ENCODE measurements at regions not wholly inside any gene's neighbourhood (a gene's known extent, or its start where the extent isn't known, plus 50 kb on each side); places are given as distances from the start of the nearest gene placed in this dataset.

DNA sequence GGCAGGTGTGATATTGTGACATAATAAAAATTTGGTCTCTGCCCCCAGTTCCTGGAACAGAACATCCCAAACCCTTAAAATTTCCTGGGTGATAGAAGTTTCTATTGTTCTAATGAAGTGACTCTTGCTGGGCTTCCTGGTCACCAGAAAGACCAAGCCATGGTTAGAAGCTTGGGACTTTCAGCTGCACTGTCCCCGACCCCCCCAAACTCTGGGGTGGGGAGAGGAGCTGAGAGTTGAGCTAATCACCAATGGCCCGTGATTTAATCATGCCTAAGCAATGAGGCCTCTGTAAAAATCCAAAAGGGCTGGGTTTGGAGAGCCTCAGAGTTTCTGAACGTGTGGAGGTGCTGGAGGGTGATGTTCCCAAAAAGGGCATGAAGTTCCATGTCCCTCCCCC is 54.8 kb upstream of the FTH1 start:
- WGBS (ENCODE audit: insufficient coverage, low coverage, missing lambda C conversion rate): 18% methylated on average over 3 of the region's 3 CpGs
- no TSS peak for BruUV-seq (replicated peaks)

More for the DNA sequence above, 54.8 kb upstream of the FTH1 start:
- H3K4me3 ChIP-seq: no peak overlapping the region
- H2AFZ ChIP-seq (ENCODE audit: low read depth, low read length): no peak overlapping the region
- no peaks in the 10 kb centered on the region for H4K20me1 ChIP-seq (replicated peaks; ENCODE audit: control insufficient read depth, insufficient read depth, low read length)
- H3K9ac ChIP-seq (ENCODE audit: insufficient read depth in 1 of 2, low read depth in 2 of 2, low read length in 2 of 2): no peak overlapping the region
- no peak overlapping the region for H3K27ac ChIP-seq (ENCODE audit: extremely low read depth, low read depth, low read length)
- peaks cover 5% of the 10 kb centered on the region for H3K9me3 ChIP-seq (replicated peaks; ENCODE audit: control insufficient read depth, insufficient read depth, low read depth, low read length)
- ATAC-seq: no peak
- H3K79me2 ChIP-seq (ENCODE audit: control insufficient read depth, insufficient read depth, low read length): no peaks in the 10 kb centered on the region
- DNase-seq (ENCODE audit: extremely low read depth in 1 of 4, low spot score in 3 of 4): no peak
- intact Hi-C loops (cut with micrococcal nuclease) (no loop called here), in situ Hi-C loops (cut with MboI) (no loop called here)
- H3K27me3 ChIP-seq (ENCODE audit: control insufficient read depth in 2 of 2, insufficient read depth in 2 of 2, low read length in 2 of 2): no peaks in the 10 kb centered on the region
- TF ChIP-seq BRD4 (IDR thresholded peaks at IDR 0.05) (no peak), U2AF1 (optimal IDR thresholded peaks at IDR 0.05; ENCODE audit: low read depth, low read length) (no peak), TGIF2 (CRISPR knock-in tag; IDR thresholded peaks at IDR 0.05) (no peak), GTF2E2 (tag; IDR thresholded peaks at IDR 0.05) (no peak), RBM39 (optimal IDR thresholded peaks at IDR 0.05; ENCODE audit: low read depth, low read length) (no peak), ZNF174 (CRISPR knock-in tag; IDR thresholded peaks at IDR 0.05) (no peak), DIDO1 (tag; IDR thresholded peaks at IDR 0.05; ENCODE audit: low read depth) (no peak)
- TF ChIP-seq, protein P1, sequence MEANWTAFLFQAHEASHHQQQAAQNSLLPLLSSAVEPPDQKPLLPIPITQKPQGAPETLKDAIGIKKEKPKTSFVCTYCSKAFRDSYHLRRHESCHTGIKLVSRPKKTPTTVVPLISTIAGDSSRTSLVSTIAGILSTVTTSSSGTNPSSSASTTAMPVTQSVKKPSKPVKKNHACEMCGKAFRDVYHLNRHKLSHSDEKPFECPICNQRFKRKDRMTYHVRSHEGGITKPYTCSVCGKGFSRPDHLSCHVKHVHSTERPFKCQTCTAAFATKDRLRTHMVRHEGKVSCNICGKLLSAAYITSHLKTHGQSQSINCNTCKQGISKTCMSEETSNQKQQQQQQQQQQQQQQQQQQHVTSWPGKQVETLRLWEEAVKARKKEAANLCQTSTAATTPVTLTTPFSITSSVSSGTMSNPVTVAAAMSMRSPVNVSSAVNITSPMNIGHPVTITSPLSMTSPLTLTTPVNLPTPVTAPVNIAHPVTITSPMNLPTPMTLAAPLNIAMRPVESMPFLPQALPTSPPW (CRISPR knock-in tag; IDR thresholded peaks at IDR 0.05): no peak
- TF ChIP-seq, protein P2, sequence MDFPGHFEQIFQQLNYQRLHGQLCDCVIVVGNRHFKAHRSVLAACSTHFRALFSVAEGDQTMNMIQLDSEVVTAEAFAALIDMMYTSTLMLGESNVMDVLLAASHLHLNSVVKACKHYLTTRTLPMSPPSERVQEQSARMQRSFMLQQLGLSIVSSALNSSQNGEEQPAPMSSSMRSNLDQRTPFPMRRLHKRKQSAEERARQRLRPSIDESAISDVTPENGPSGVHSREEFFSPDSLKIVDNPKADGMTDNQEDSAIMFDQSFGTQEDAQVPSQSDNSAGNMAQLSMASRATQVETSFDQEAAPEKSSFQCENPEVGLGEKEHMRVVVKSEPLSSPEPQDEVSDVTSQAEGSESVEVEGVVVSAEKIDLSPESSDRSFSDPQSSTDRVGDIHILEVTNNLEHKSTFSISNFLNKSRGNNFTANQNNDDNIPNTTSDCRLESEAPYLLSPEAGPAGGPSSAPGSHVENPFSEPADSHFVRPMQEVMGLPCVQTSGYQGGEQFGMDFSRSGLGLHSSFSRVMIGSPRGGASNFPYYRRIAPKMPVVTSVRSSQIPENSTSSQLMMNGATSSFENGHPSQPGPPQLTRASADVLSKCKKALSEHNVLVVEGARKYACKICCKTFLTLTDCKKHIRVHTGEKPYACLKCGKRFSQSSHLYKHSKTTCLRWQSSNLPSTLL (IDR thresholded peaks at IDR 0.05): no peak
- H3K4me1 ChIP-seq (replicated peaks in 1 of 2; ENCODE audit: control insufficient read depth in 2 of 2, insufficient read depth in 2 of 2, low read length in 2 of 2): peaks cover 11 to 25% of the 10 kb centered on the region in 2 experiments
- CTCF ChIA-PET (ENCODE audit: low intra/inter-chr PET ratio): no interaction called here
- H3K9me1 ChIP-seq (ENCODE audit: control insufficient read depth, insufficient read depth, low read length): no peaks in the 10 kb centered on the region
- no peak for FAIRE-seq
- no peaks in the 10 kb centered on the region for H3K36me3 ChIP-seq (ENCODE audit: control insufficient read depth, insufficient read depth, low read length)
- POLR2A ChIA-PET: interaction anchor here (1.0 kb wide), 1 partner anchor 55 kb away, joined by 3 read pairs; the partner anchor contains the start of gene FTH1
- no peak overlapping the region for H3K4me2 ChIP-seq (ENCODE audit: insufficient read depth, low read length)
